AG10803 (cell line): ENCODE measurements at regions not wholly inside any gene's neighbourhood (a gene's known extent, or its start where the extent isn't known, plus 50 kb on each side); places are given as distances from the start of the nearest gene placed in this dataset.

Source experiments
- DNase-seq: peaks from one replicate; pipeline ENCODE4 v3.0.0; 2010; ENCODE audit warnings: low read depth
- H3K4me3 ChIP-seq: 2 replicates; pipeline ENCODE4 v1.5.1; 2011; ENCODE audit warnings: mild to moderate bottlenecking, low read length, control low read depth
- TF ChIP-seq, protein P1 (sequence below): conservative IDR thresholded peaks from 2 replicates; pipeline ENCODE4 v1.5.1; 2011; ENCODE audit warnings: mild to moderate bottlenecking, low read length, control low read depth, inconsistent platforms

- no peak for DNase-seq
- TF ChIP-seq, protein P1, sequence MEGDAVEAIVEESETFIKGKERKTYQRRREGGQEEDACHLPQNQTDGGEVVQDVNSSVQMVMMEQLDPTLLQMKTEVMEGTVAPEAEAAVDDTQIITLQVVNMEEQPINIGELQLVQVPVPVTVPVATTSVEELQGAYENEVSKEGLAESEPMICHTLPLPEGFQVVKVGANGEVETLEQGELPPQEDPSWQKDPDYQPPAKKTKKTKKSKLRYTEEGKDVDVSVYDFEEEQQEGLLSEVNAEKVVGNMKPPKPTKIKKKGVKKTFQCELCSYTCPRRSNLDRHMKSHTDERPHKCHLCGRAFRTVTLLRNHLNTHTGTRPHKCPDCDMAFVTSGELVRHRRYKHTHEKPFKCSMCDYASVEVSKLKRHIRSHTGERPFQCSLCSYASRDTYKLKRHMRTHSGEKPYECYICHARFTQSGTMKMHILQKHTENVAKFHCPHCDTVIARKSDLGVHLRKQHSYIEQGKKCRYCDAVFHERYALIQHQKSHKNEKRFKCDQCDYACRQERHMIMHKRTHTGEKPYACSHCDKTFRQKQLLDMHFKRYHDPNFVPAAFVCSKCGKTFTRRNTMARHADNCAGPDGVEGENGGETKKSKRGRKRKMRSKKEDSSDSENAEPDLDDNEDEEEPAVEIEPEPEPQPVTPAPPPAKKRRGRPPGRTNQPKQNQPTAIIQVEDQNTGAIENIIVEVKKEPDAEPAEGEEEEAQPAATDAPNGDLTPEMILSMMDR = no peak
These were observed 1137.0 kb downstream of the ROBO2 start for GRCh38 chr3:78176869-78177268.

GRCh38 chr3:78177780-78178179 lies 1137.9 kb downstream of the ROBO2 start:
- TF ChIP-seq, protein P1 = no peak
- DNase-seq = no peak
- no peak overlapping the region for H3K4me3 ChIP-seq

More at GRCh38 chr3:78176869-78177268, 1137.0 kb downstream of the ROBO2 start:
- H3K4me3 ChIP-seq = no peak overlapping the region

- TF ChIP-seq, protein P1 = no peak
- no peak overlapping the region for H3K4me3 ChIP-seq
- DNase-seq = no peak
These were observed 1138.3 kb downstream of the ROBO2 start for GRCh38 chr3:78178209-78178608.

GRCh38 chr3:78178740-78179363 lies 1139.0 kb downstream of the ROBO2 start:
- no peak for DNase-seq
- TF ChIP-seq, protein P1 = no peak
- no peak overlapping the region for H3K4me3 ChIP-seq

- TF ChIP-seq, protein P1 = no peak
- no peak overlapping the region for H3K4me3 ChIP-seq
- DNase-seq = no peak
These were observed 1144.2 kb downstream of the ROBO2 start for GRCh38 chr3:78183906-78184599.

DNA sequence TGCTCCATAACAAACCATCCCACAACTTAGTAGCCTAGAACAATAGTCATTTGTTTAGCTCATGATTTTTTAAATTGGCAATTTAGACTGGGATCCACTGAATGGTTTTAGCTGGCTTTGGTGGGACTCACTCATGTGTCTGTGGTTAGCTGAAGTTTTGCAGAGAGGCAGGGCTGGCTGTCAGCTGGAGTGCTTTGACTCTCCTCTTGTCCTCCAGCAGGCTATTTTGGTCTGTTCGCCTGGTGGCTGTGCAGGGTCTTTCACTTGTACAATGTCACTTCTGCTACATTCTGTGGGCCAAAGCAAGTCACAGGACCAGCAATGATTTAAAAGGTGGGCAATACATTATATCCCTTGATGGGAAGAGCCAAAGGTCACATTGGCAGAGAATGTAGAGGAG lies 1146.5 kb downstream of the ROBO2 start:
- no peak overlapping the region for H3K4me3 ChIP-seq
- TF ChIP-seq, protein P1 = no peak

DNA sequence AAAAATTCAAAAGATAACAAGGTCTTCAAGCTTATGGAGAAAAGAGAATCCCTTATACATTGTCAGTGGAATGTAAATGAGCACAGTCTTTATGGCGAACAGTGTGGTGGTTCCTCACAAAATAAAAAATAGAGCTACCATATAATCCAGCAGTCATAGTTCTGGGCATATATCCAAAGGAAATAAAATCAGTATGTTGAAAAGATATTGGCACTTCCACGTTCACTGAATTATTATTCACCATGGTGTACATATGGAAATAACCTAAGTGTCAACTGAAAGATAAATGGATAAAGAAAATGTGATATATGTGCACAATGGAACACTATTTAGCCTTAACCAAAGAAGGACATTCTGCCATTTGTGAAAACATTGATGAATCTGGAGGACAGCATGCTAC lies 1161.2 kb downstream of the ROBO2 start:
- TF ChIP-seq, protein P1 = no peak
- DNase-seq = no peak
- H3K4me3 ChIP-seq = no peak overlapping the region

More for the DNA sequence above, 1146.5 kb downstream of the ROBO2 start:
- DNase-seq = no peak
